Stimulated activated CD8-positive, alpha-beta memory T cell treated with anti-CD3 and anti-CD28 coated beads, Interleukin-7, amount 100 ng/mL, for 48 hours (primary cell): ENCODE measurements at regions not wholly inside any gene's neighbourhood (a gene's known extent, or its start where the extent isn't known, plus 50 kb on each side); places are given as distances from the start of the nearest gene placed in this dataset.
"Not testable (repeated sequence)": the region's sequence is repeated elsewhere in the genome, so short reads cannot be mapped to it uniquely, and the experiment has no call there.

Experiments used
- DNase-seq, 2 donors: peaks; one replicate each; pipeline ENCODE4 v3.0.0-alpha.2; 2020; ENCODE audit warnings: low read depth in 1 of 2; ENCODE audit errors: extremely low read depth in 1 of 2

- DNase-seq: not testable (repeated sequence)
These were observed 699.1 kb upstream of the TPTE start for GRCh38 chr21:9822093-9822820.

- DNase-seq: not testable (repeated sequence)
These were observed 697.9 kb upstream of the TPTE start for GRCh38 chr21:9823197-9824157.

- not testable (repeated sequence) for DNase-seq
These were observed 690.6 kb upstream of the TPTE start for GRCh38 chr21:9830801-9831200.

- not testable (repeated sequence) for DNase-seq
These were observed 688.6 kb upstream of the TPTE start for GRCh38 chr21:9832751-9833150.

GRCh38 chr21:9836547-9836946 lies 684.8 kb upstream of the TPTE start:
- DNase-seq: not testable (repeated sequence)

- peak in 1 of 2 donors; percentile 4 for DNase-seq
These were observed 684.4 kb upstream of the TPTE start for GRCh38 chr21:9837001-9837400.

GRCh38 chr21:9837526-9837925 lies 683.9 kb upstream of the TPTE start:
- DNase-seq: not testable (repeated sequence)

- DNase-seq: no peak
These were observed 683.2 kb upstream of the TPTE start for GRCh38 chr21:9837946-9838737.

- no peak for DNase-seq
These were observed 682.4 kb upstream of the TPTE start for GRCh38 chr21:9838738-9839642.

GRCh38 chr21:9844106-9844505 lies 677.3 kb upstream of the TPTE start:
- DNase-seq: not testable (repeated sequence)

- not testable (repeated sequence) for DNase-seq
These were observed 673.9 kb upstream of the TPTE start for GRCh38 chr21:9847511-9847910.

- DNase-seq: not testable (repeated sequence)
These were observed 670.2 kb upstream of the TPTE start for GRCh38 chr21:9851166-9851565.

- DNase-seq: not testable (repeated sequence)
These were observed 669.7 kb upstream of the TPTE start for GRCh38 chr21:9851695-9852094.

GRCh38 chr21:9857563-9857962 lies 663.8 kb upstream of the TPTE start:
- DNase-seq: not testable (repeated sequence)

GRCh38 chr21:9859865-9860264 lies 661.5 kb upstream of the TPTE start:
- DNase-seq: not testable (repeated sequence)

- not testable (repeated sequence) for DNase-seq
These were observed 658.9 kb upstream of the TPTE start for GRCh38 chr21:9862456-9862855.

GRCh38 chr21:9867815-9868214 lies 653.6 kb upstream of the TPTE start:
- not testable (repeated sequence) for DNase-seq

- DNase-seq: not testable (repeated sequence)
These were observed 648.3 kb upstream of the TPTE start for GRCh38 chr21:9873096-9873495.

- not testable (repeated sequence) for DNase-seq
These were observed 647.2 kb upstream of the TPTE start for GRCh38 chr21:9874136-9874535.

- not testable (repeated sequence) for DNase-seq
These were observed 640.0 kb upstream of the TPTE start for GRCh38 chr21:9881430-9881829.
